GM23338 (cell line): ENCODE measurements at regions not wholly inside any gene's neighbourhood (a gene's known extent, or its start where the extent isn't known, plus 50 kb on each side); places are given as distances from the start of the nearest gene placed in this dataset.

Experiments used
- JUNB ChIP-seq: IDR thresholded peaks from one replicate; pipeline ENCODE4 v1.6.1; 2016; ENCODE audit warnings: antibody characterized with exemption; ENCODE audit not compliant: unreplicated experiment
- POLR2AphosphoS5 ChIP-seq: IDR thresholded peaks from 2 replicates; pipeline ENCODE4 v1.6.1; 2016; ENCODE audit warnings: antibody characterized with exemption, low read depth
- ZNF114 ChIP-seq: fragments of 250-450 bp; sonication (Bioruptor Pico); IDR thresholded peaks from 2 replicates; pipeline ENCODE4 v1.5.0; 2020; ENCODE audit warnings: mild to moderate bottlenecking, moderate library complexity
- TF ChIP-seq, protein P1 (sequence below): fragments of 250-450 bp; sonication (Bioruptor Pico); IDR thresholded peaks from 2 replicates; pipeline ENCODE4 v1.5.0; 2020; ENCODE audit warnings: mild to moderate bottlenecking, moderate library complexity
- TF ChIP-seq, protein P2 (sequence below): IDR thresholded peaks from 2 replicates; pipeline ENCODE4 v1.6.1; 2016; ENCODE audit warnings: antibody characterized with exemption
- TF ChIP-seq, protein P3 (sequence below): IDR thresholded peaks from one replicate; pipeline ENCODE4 v1.6.1; 2018; ENCODE audit warnings: antibody characterized with exemption; ENCODE audit not compliant: unreplicated experiment

DNA sequence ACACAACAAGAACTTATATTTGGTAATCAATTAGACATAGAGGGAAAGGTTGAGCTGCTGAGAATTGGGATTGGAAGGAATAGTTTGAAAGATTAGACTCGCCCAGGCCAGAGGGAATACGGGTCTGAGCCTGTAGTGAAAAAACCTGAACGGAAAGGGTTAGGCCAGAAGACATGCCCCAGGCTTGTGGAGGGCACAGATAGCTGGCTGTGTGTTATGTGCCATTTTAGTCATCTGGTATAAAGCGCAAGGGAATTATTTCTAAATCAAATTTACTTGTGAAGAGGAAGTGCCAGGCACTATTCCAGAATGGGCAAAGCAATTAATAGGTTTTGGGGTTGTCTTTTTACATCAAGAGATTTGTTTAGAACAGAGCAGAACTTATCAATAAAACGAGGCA is 187.5 kb upstream of the ANKRD50 start (continued):
- TF ChIP-seq, protein P1, sequence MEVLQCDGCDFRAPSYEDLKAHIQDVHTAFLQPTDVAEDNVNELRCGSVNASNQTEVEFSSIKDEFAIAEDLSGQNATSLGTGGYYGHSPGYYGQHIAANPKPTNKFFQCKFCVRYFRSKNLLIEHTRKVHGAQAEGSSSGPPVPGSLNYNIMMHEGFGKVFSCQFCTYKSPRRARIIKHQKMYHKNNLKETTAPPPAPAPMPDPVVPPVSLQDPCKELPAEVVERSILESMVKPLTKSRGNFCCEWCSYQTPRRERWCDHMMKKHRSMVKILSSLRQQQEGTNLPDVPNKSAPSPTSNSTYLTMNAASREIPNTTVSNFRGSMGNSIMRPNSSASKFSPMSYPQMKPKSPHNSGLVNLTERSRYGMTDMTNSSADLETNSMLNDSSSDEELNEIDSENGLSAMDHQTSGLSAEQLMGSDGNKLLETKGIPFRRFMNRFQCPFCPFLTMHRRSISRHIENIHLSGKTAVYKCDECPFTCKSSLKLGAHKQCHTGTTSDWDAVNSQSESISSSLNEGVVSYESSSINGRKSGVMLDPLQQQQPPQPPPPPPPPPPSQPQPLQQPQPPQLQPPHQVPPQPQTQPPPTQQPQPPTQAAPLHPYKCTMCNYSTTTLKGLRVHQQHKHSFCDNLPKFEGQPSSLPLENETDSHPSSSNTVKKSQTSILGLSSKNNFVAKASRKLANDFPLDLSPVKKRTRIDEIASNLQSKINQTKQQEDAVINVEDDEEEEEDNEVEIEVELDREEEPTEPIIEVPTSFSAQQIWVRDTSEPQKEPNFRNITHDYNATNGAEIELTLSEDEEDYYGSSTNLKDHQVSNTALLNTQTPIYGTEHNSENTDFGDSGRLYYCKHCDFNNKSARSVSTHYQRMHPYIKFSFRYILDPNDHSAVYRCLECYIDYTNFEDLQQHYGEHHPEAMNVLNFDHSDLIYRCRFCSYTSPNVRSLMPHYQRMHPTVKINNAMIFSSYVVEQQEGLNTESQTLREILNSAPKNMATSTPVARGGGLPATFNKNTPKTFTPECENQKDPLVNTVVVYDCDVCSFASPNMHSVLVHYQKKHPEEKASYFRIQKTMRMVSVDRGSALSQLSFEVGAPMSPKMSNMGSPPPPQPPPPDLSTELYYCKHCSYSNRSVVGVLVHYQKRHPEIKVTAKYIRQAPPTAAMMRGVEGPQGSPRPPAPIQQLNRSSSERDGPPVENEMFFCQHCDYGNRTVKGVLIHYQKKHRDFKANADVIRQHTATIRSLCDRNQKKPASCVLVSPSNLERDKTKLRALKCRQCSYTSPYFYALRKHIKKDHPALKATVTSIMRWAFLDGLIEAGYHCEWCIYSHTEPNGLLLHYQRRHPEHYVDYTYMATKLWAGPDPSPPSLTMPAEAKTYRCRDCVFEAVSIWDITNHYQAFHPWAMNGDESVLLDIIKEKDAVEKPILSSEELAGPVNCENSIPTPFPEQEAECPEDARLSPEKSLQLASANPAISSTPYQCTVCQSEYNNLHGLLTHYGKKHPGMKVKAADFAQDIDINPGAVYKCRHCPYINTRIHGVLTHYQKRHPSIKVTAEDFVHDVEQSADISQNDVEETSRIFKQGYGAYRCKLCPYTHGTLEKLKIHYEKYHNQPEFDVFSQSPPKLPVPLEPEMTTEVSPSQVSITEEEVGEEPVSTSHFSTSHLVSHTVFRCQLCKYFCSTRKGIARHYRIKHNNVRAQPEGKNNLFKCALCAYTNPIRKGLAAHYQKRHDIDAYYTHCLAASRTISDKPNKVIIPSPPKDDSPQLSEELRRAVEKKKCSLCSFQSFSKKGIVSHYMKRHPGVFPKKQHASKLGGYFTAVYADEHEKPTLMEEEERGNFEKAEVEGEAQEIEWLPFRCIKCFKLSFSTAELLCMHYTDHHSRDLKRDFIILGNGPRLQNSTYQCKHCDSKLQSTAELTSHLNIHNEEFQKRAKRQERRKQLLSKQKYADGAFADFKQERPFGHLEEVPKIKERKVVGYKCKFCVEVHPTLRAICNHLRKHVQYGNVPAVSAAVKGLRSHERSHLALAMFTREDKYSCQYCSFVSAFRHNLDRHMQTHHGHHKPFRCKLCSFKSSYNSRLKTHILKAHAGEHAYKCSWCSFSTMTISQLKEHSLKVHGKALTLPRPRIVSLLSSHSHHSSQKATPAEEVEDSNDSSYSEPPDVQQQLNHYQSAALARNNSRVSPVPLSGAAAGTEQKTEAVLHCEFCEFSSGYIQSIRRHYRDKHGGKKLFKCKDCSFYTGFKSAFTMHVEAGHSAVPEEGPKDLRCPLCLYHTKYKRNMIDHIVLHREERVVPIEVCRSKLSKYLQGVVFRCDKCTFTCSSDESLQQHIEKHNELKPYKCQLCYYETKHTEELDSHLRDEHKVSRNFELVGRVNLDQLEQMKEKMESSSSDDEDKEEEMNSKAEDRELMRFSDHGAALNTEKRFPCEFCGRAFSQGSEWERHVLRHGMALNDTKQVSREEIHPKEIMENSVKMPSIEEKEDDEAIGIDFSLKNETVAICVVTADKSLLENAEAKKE (CRISPR knock-in tag), result no peak
- TF ChIP-seq, protein P2, sequence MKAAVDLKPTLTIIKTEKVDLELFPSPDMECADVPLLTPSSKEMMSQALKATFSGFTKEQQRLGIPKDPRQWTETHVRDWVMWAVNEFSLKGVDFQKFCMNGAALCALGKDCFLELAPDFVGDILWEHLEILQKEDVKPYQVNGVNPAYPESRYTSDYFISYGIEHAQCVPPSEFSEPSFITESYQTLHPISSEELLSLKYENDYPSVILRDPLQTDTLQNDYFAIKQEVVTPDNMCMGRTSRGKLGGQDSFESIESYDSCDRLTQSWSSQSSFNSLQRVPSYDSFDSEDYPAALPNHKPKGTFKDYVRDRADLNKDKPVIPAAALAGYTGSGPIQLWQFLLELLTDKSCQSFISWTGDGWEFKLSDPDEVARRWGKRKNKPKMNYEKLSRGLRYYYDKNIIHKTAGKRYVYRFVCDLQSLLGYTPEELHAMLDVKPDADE, result no peak
- no peak for TF ChIP-seq POLR2AphosphoS5
- TF ChIP-seq, protein P3, sequence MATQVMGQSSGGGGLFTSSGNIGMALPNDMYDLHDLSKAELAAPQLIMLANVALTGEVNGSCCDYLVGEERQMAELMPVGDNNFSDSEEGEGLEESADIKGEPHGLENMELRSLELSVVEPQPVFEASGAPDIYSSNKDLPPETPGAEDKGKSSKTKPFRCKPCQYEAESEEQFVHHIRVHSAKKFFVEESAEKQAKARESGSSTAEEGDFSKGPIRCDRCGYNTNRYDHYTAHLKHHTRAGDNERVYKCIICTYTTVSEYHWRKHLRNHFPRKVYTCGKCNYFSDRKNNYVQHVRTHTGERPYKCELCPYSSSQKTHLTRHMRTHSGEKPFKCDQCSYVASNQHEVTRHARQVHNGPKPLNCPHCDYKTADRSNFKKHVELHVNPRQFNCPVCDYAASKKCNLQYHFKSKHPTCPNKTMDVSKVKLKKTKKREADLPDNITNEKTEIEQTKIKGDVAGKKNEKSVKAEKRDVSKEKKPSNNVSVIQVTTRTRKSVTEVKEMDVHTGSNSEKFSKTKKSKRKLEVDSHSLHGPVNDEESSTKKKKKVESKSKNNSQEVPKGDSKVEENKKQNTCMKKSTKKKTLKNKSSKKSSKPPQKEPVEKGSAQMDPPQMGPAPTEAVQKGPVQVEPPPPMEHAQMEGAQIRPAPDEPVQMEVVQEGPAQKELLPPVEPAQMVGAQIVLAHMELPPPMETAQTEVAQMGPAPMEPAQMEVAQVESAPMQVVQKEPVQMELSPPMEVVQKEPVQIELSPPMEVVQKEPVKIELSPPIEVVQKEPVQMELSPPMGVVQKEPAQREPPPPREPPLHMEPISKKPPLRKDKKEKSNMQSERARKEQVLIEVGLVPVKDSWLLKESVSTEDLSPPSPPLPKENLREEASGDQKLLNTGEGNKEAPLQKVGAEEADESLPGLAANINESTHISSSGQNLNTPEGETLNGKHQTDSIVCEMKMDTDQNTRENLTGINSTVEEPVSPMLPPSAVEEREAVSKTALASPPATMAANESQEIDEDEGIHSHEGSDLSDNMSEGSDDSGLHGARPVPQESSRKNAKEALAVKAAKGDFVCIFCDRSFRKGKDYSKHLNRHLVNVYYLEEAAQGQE, result no peak
- no peak for TF ChIP-seq ZNF114 (CRISPR knock-in tag)
- no peak for TF ChIP-seq JUNB
